Fibroblast of lung (primary cell): ENCODE measurements at regions not wholly inside any gene's neighbourhood (a gene's known extent, or its start where the extent isn't known, plus 50 kb on each side); places are given as distances from the start of the nearest gene placed in this dataset.

Experiments
- DNase-seq, 2 donors: peaks; one replicate each; pipeline versions ENCODE4 v3.0.0 to v3.0.0-alpha.2; 2010; ENCODE audit warnings: low read depth in 2 of 2
- H2AFZ ChIP-seq: 2 replicates; pipeline ENCODE4 v1.5.1; 2012; ENCODE audit warnings: low read length, control low read depth, inconsistent platforms
- H3K27ac ChIP-seq: 2 replicates; pipeline ENCODE4 v1.5.1; 2011; ENCODE audit warnings: low read length, control low read depth; ENCODE audit not compliant: insufficient read depth
- H3K27me3 ChIP-seq: 2 replicates; pipeline ENCODE4 v1.5.1; 2011; ENCODE audit warnings: mild to moderate bottlenecking, low read length; ENCODE audit not compliant: control insufficient read depth, insufficient read depth
- H3K36me3 ChIP-seq: 2 replicates; pipeline ENCODE4 v1.5.1; 2011; ENCODE audit warnings: low read length; ENCODE audit not compliant: control insufficient read depth, insufficient read depth
- H3K4me1 ChIP-seq: 2 replicates; pipeline ENCODE4 v1.5.1; 2011; ENCODE audit warnings: low read length; ENCODE audit not compliant: control insufficient read depth, insufficient read depth; ENCODE audit errors: extremely low read depth
- H3K4me2 ChIP-seq: 2 replicates; pipeline ENCODE4 v1.5.1; 2011; ENCODE audit warnings: low read length, control low read depth; ENCODE audit not compliant: insufficient read depth; ENCODE audit errors: extremely low read depth
- H3K4me3 ChIP-seq, 4 experiments: fragments of 200-600 bp in 1 of 4; sonication (generic) in 1 of 4; replicated peaks in 1 of 4; 2 replicates each; pipeline ENCODE4 v1.5.1; 2011 to 2016; ENCODE audit warnings: low read length in 4 of 4, low read depth in 3 of 4, mild to moderate bottlenecking in 3 of 4, control low read depth in 2 of 4, inconsistent platforms in 1 of 4, mixed read lengths in 1 of 4; ENCODE audit not compliant: insufficient read depth in 1 of 4; ENCODE audit errors: control extremely low read depth in 1 of 4
- H3K79me2 ChIP-seq: 2 replicates; pipeline ENCODE4 v1.5.1; 2012; ENCODE audit warnings: mild to moderate bottlenecking, low read length, inconsistent platforms; ENCODE audit not compliant: control insufficient read depth, insufficient read depth
- H3K9ac ChIP-seq: 2 replicates; pipeline ENCODE4 v1.5.1; 2011; ENCODE audit warnings: mild to moderate bottlenecking, low read length, control low read depth; ENCODE audit not compliant: insufficient read depth
- H3K9me3 ChIP-seq: 2 replicates; pipeline ENCODE4 v1.5.1; 2012; ENCODE audit warnings: low read depth, low read length; ENCODE audit not compliant: control insufficient read depth, insufficient read depth
- H4K20me1 ChIP-seq: 2 replicates; pipeline ENCODE4 v1.5.1; 2011; ENCODE audit warnings: low read length; ENCODE audit not compliant: control insufficient read depth, insufficient read depth; ENCODE audit errors: extremely low read depth
- EZH2 ChIP-seq: IDR thresholded peaks from 2 replicates; pipeline ENCODE4 v1.5.1; 2012; ENCODE audit warnings: low read length, control low read depth, mild to moderate bottlenecking; ENCODE audit errors: missing control alignments
- TF ChIP-seq, protein P1 (sequence below), 2 donors: IDR thresholded peaks in 1 of 2; conservative IDR thresholded peaks in 1 of 2; 1 replicate in 1 of 2; 2 replicates in 1 of 2; pipeline ENCODE4 v1.5.1; 2011 to 2012; ENCODE audit warnings: low read length in 2 of 2, control low read depth in 1 of 2, inconsistent platforms in 1 of 2, low read depth in 1 of 2, mild to moderate bottlenecking in 1 of 2

DNA sequence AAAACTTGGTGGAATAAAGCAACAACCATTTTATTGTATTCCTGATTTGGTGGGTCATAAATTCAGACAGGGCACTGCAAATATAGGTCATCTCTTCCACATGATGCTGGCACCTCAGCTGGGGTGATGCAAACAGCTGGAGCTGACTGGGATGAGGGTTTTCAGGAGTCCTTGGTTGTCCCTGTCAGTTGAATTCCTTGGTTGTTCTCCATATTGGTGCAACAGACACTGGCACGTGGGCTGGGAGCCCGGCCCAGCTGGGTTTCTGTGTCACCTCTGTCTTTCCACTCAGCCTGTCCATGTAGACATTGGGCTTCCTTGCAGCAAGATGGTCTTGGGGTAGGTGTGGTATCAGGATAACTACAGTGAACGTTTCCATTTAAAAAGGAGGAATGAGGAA, 518.0 kb upstream of the MEF2C start:
- H3K4me1 ChIP-seq = no peaks in the 10 kb centered on the region
- TF ChIP-seq EZH2 = no peak
- TF ChIP-seq, protein P1, sequence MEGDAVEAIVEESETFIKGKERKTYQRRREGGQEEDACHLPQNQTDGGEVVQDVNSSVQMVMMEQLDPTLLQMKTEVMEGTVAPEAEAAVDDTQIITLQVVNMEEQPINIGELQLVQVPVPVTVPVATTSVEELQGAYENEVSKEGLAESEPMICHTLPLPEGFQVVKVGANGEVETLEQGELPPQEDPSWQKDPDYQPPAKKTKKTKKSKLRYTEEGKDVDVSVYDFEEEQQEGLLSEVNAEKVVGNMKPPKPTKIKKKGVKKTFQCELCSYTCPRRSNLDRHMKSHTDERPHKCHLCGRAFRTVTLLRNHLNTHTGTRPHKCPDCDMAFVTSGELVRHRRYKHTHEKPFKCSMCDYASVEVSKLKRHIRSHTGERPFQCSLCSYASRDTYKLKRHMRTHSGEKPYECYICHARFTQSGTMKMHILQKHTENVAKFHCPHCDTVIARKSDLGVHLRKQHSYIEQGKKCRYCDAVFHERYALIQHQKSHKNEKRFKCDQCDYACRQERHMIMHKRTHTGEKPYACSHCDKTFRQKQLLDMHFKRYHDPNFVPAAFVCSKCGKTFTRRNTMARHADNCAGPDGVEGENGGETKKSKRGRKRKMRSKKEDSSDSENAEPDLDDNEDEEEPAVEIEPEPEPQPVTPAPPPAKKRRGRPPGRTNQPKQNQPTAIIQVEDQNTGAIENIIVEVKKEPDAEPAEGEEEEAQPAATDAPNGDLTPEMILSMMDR (conservative IDR thresholded peaks at IDR 0.05 in 1 of 2, IDR thresholded peaks at IDR 0.05 in 1 of 2; ENCODE audit: low read depth in 1 of 2, low read length in 2 of 2) = no peak
- H3K36me3 ChIP-seq = no peaks in the 10 kb centered on the region
- H2AFZ ChIP-seq = no peak overlapping the region
- DNase-seq = no peak
- H3K27me3 ChIP-seq = no peaks in the 10 kb centered on the region
- H3K27ac ChIP-seq = no peak overlapping the region
- H3K9ac ChIP-seq = no peak overlapping the region
- no peak overlapping the region for H3K4me2 ChIP-seq
- no peak overlapping the region for H3K4me3 ChIP-seq
- H3K79me2 ChIP-seq = no peaks in the 10 kb centered on the region
- H3K9me3 ChIP-seq = no peaks in the 10 kb centered on the region
- no peaks in the 10 kb centered on the region for H4K20me1 ChIP-seq

DNA sequence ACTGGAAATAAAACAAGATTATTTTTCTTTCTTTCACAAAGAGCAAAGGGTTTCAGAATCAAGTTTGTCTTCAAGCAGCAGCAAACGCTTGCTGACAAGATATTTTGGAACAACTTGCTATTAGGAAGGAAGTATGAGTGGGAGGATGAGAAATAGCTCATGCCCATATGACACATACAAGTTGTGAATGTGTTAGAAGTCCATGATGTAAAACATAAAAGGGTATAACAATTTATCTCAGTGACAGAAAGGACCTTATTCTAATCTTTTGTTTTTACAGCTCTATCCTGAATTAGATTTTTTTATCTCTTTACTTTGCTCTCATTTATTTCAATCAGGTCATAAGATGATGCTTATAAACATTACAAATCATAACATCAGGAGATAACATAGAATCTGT, 516.6 kb upstream of the MEF2C start:
- Histone ChIP-seq H3K27ac (no peak overlapping the region), H3K4me3 (no peak overlapping the region), H3K9me3 (no peaks in the 10 kb centered on the region), H3K27me3 (no peaks in the 10 kb centered on the region), H3K4me1 (no peaks in the 10 kb centered on the region), H3K4me2 (no peak overlapping the region), H3K9ac (no peak overlapping the region), H2AFZ (no peak overlapping the region), H4K20me1 (no peaks in the 10 kb centered on the region), H3K79me2 (no peaks in the 10 kb centered on the region), H3K36me3 (no peaks in the 10 kb centered on the region)
- DNase-seq = peak in 1 of 2 donors; percentile 50
- TF ChIP-seq, protein P1 (conservative IDR thresholded peaks at IDR 0.05 in 1 of 2, IDR thresholded peaks at IDR 0.05 in 1 of 2; ENCODE audit: low read depth in 1 of 2, low read length in 2 of 2) = no peak
- no peak for TF ChIP-seq EZH2

DNA sequence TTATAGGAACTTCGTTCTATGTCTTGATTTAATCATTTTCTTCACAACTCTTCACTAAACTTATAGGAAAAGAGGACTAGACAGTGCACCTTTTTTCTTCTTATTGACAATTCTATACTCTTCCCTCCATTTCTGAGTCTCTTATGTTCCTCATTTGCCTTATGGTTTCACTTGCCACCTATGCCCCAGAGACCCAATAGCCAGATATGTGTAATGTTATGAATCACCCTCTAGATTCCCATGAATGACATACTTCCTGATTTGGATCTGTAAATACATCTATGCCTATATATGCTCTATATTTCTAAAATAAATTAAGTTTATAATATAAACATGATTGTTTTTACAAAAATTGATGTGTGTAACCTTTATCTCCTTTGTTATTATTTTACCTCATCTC, 514.1 kb upstream of the MEF2C start:
- H3K79me2 ChIP-seq = no peaks in the 10 kb centered on the region
- H3K9me3 ChIP-seq = no peaks in the 10 kb centered on the region
- no peaks in the 10 kb centered on the region for H3K27me3 ChIP-seq
- no peak overlapping the region for H3K9ac ChIP-seq
- H3K4me2 ChIP-seq = peak overlapping the region; percentile 34
- no peaks in the 10 kb centered on the region for H3K36me3 ChIP-seq
- H3K27ac ChIP-seq = no peak overlapping the region
- peak in 1 of 2 donors; percentile 40 for DNase-seq
- no peak overlapping the region for H3K4me3 ChIP-seq
- peak overlapping the region; percentile 91 for H2AFZ ChIP-seq
- TF ChIP-seq, protein P1 (conservative IDR thresholded peaks at IDR 0.05 in 1 of 2, IDR thresholded peaks at IDR 0.05 in 1 of 2; ENCODE audit: low read depth in 1 of 2, low read length in 2 of 2) = no peak
- no peaks in the 10 kb centered on the region for H3K4me1 ChIP-seq
- no peaks in the 10 kb centered on the region for H4K20me1 ChIP-seq
